ENCODE measurements at regions not wholly inside any gene's neighbourhood (a gene's known extent, or its start where the extent isn't known, plus 50 kb on each side); places are given as distances from the start of the nearest gene placed in this dataset.

GRCh38 chr2:150274108-150274507 is 213.4 kb downstream of the RND3 start:
- Mint-ChIP-seq H3K9me3 (peaks cover 8 to 36% (median 13%) of the 10 kb centered on the region in 11 donors), H3K27me3 (peaks cover 0 to 5% (median 0%) of the 10 kb centered on the region in 5 donors), H3K4me1 (no peaks in the 10 kb centered on the region), H3K4me3 (no peak overlapping the region), H3K36me3 (peaks cover 0 to 7% (median 0%) of the 10 kb centered on the region in 5 donors), H3K27ac (no peak overlapping the region)
- no peaks in the 10 kb centered on the region for H3K4me1 ChIP-seq (ENCODE audit: control insufficient read depth in 2 of 2, insufficient read depth in 2 of 2, low read length in 2 of 2)
- H3K27me3 ChIP-seq (ENCODE audit: control insufficient read depth in 2 of 2, insufficient read depth in 2 of 2, low read length in 2 of 2), result no peaks in the 10 kb centered on the region
- ChIA-PET POLR2A (no interaction called here), CTCF (no interaction called here)
- no peaks in the 10 kb centered on the region for H3K36me3 ChIP-seq (ENCODE audit: control insufficient read depth in 2 of 3, insufficient read depth in 3 of 3, low read length in 3 of 3)
- DNase-seq, result no peak
- H3K9me3 ChIP-seq (ENCODE audit: control insufficient read depth in 2 of 3, low read length in 3 of 3), result peaks cover 0 to 11% (median 0%) of the 10 kb centered on the region in 3 experiments
- no peak overlapping the region for H3K4me3 ChIP-seq (ENCODE audit: low read length)
- ATAC-seq, result no peak
- intact Hi-C loops (cut with micrococcal nuclease), result no loop called here
- H3K27ac ChIP-seq (ENCODE audit: low read depth, low read length), result no peak overlapping the region

GRCh38 chr2:150271952-150272802 is 215.3 kb downstream of the RND3 start:
- no peak for ATAC-seq
- Mint-ChIP-seq H3K4me3 (no peak overlapping the region), H3K36me3 (peaks cover 0 to 2% (median 0%) of the 10 kb centered on the region in 5 donors), H3K27me3 (peaks cover 0 to 1% (median 0%) of the 10 kb centered on the region in 5 donors), H3K4me1 (no peaks in the 10 kb centered on the region), H3K9me3 (peaks cover 4 to 24% (median 9%) of the 10 kb centered on the region in 11 donors), H3K27ac (no peak overlapping the region)
- Histone ChIP-seq H3K27me3 (ENCODE audit: control insufficient read depth in 2 of 2, insufficient read depth in 2 of 2, low read length in 2 of 2) (no peaks in the 10 kb centered on the region), H3K36me3 (ENCODE audit: control insufficient read depth in 2 of 3, insufficient read depth in 3 of 3, low read length in 3 of 3) (no peaks in the 10 kb centered on the region), H3K9me3 (ENCODE audit: control insufficient read depth in 2 of 3, low read length in 3 of 3) (peaks cover 0 to 11% (median 0%) of the 10 kb centered on the region in 3 experiments), H3K27ac (ENCODE audit: low read depth, low read length) (no peak overlapping the region), H3K4me3 (ENCODE audit: low read length) (no peak overlapping the region), H3K4me1 (ENCODE audit: control insufficient read depth in 2 of 2, insufficient read depth in 2 of 2, low read length in 2 of 2) (no peaks in the 10 kb centered on the region)
- CTCF ChIA-PET, result no interaction called here
- POLR2A ChIA-PET, result no interaction called here
- DNase-seq, result no peak
- intact Hi-C loops (cut with micrococcal nuclease), result no loop called here

DNA sequence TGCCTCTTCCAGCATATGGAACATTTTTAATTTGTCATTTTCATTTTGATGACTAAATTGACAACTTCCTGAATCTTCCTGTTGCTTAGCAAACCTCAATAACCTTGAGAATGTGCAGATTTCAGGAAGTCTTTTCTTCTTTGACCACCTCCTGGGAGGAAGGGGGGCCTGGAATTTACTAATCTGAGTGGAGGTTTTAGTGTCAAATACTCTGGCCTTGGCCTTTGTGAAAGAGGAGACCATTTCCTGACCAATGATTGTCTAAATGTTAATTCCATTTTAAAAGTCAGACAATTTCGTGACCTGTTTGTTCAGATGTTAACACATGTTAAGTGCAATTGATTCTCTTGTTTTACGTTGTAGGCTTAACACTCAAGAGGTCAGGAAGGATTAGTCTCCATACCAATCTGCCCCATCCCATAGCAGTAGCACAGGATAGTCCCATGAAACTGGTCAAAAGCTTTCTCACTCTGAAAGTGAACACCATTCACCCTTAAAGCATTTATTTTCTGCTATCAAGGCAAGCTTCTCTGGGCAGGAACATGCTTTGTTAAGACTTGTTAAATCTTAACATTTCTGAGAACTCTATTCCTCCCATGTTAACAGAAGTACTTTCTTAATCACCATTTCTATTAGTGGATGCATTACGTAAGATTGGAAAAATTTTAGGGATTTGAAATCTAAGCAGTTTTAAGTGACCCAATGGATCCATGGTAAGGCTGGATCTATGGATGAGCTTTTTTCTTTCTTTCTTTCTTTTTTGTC is 219.6 kb downstream of the RND3 start:
- Mint-ChIP-seq H3K27me3 (no peaks in the 10 kb centered on the region), H3K27ac (no peak overlapping the region), H3K4me1 (no peaks in the 10 kb centered on the region), H3K9me3 (peaks cover 0 to 3% (median 0%) of the 10 kb centered on the region in 11 donors), H3K4me3 (no peak overlapping the region), H3K36me3 (no peaks in the 10 kb centered on the region)
- Histone ChIP-seq H3K36me3 (ENCODE audit: control insufficient read depth in 2 of 3, insufficient read depth in 3 of 3, low read length in 3 of 3) (no peaks in the 10 kb centered on the region), H3K4me3 (ENCODE audit: low read length) (no peak overlapping the region), H3K9me3 (ENCODE audit: control insufficient read depth in 2 of 3, low read length in 3 of 3) (no peaks in the 10 kb centered on the region), H3K4me1 (ENCODE audit: control insufficient read depth in 2 of 2, insufficient read depth in 2 of 2, low read length in 2 of 2) (no peaks in the 10 kb centered on the region), H3K27me3 (ENCODE audit: control insufficient read depth in 2 of 2, insufficient read depth in 2 of 2, low read length in 2 of 2) (no peaks in the 10 kb centered on the region), H3K27ac (ENCODE audit: low read depth, low read length) (no peak overlapping the region)
- intact Hi-C loops (cut with micrococcal nuclease), result no loop called here
- DNase-seq (no peak), ATAC-seq (no peak)
- POLR2A ChIA-PET, result no interaction called here
- CTCF ChIA-PET, result no interaction called here

- H3K4me3 Mint-ChIP-seq, result no peak overlapping the region
- no peaks in the 10 kb centered on the region for H3K27me3 Mint-ChIP-seq
- Histone ChIP-seq H3K27me3 (ENCODE audit: control insufficient read depth in 2 of 2, insufficient read depth in 2 of 2, low read length in 2 of 2) (no peaks in the 10 kb centered on the region), H3K27ac (ENCODE audit: low read depth, low read length) (no peak overlapping the region), H3K36me3 (ENCODE audit: control insufficient read depth in 2 of 3, insufficient read depth in 3 of 3, low read length in 3 of 3) (no peaks in the 10 kb centered on the region), H3K9me3 (ENCODE audit: control insufficient read depth in 2 of 3, low read length in 3 of 3) (no peaks in the 10 kb centered on the region), H3K4me1 (ENCODE audit: control insufficient read depth in 2 of 2, insufficient read depth in 2 of 2, low read length in 2 of 2) (no peaks in the 10 kb centered on the region), H3K4me3 (ENCODE audit: low read length) (no peak overlapping the region)
- H3K4me1 Mint-ChIP-seq, result no peaks in the 10 kb centered on the region
- ChIA-PET CTCF (no interaction called here), POLR2A (no interaction called here)
- intact Hi-C loops (cut with micrococcal nuclease), result no loop called here
- H3K27ac Mint-ChIP-seq, result no peak overlapping the region
- ATAC-seq (no peak), DNase-seq (no peak)
- H3K9me3 Mint-ChIP-seq, result peaks cover 0 to 6% (median 0%) of the 10 kb centered on the region in 11 donors
- H3K36me3 Mint-ChIP-seq, result no peaks in the 10 kb centered on the region
Observed at GRCh38 chr2:150266931-150267330, 220.5 kb downstream of the RND3 start.

GRCh38 chr2:150264442-150264841 is 223.0 kb downstream of the RND3 start:
- H3K9me3 ChIP-seq (ENCODE audit: control insufficient read depth in 2 of 3, low read length in 3 of 3), result no peaks in the 10 kb centered on the region
- no peaks in the 10 kb centered on the region for H3K27me3 ChIP-seq (ENCODE audit: control insufficient read depth in 2 of 2, insufficient read depth in 2 of 2, low read length in 2 of 2)
- Mint-ChIP-seq H3K27me3 (no peaks in the 10 kb centered on the region), H3K4me1 (no peaks in the 10 kb centered on the region), H3K9me3 (peaks cover 0 to 13% (median 3%) of the 10 kb centered on the region in 11 donors), H3K27ac (no peak overlapping the region), H3K36me3 (no peaks in the 10 kb centered on the region), H3K4me3 (no peak overlapping the region)
- no peak overlapping the region for H3K4me3 ChIP-seq (ENCODE audit: low read length)
- no peaks in the 10 kb centered on the region for H3K4me1 ChIP-seq (ENCODE audit: control insufficient read depth in 2 of 2, insufficient read depth in 2 of 2, low read length in 2 of 2)
- intact Hi-C loops (cut with micrococcal nuclease), result no loop called here
- CTCF ChIA-PET, result no interaction called here
- POLR2A ChIA-PET, result no interaction called here
- H3K36me3 ChIP-seq (ENCODE audit: control insufficient read depth in 2 of 3, insufficient read depth in 3 of 3, low read length in 3 of 3), result no peaks in the 10 kb centered on the region
- H3K27ac ChIP-seq (ENCODE audit: low read depth, low read length), result no peak overlapping the region
- no peak for DNase-seq
- no peak for ATAC-seq

DNA sequence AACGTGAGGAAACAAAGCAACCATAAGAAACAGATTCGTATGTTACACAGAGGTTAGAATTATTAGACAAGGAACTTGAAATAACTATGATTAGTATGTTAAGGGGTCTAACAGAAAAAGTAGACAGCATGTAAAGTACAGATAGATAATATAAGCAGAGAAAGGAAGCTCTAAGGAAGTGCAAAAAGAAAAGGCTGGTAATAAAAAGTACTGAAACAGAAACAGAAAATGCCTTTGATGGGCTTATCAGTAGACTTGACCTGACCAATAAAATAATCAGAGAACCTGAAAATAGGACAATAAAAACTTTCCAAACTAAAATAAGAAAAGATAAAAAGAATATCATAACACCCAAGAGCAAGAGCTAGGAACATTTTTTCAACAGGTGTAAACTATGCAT is 225.8 kb downstream of the RND3 start:
- H3K36me3 Mint-ChIP-seq, result no peaks in the 10 kb centered on the region
- intact Hi-C loops (cut with micrococcal nuclease), result no loop called here

More for the DNA sequence above, 225.8 kb downstream of the RND3 start:
- DNase-seq, result no peak
- no peak overlapping the region for H3K4me3 Mint-ChIP-seq
- ATAC-seq, result no peak
- Histone ChIP-seq H3K36me3 (ENCODE audit: control insufficient read depth in 2 of 3, insufficient read depth in 3 of 3, low read length in 3 of 3) (no peaks in the 10 kb centered on the region), H3K4me3 (ENCODE audit: low read length) (no peak overlapping the region), H3K27me3 (ENCODE audit: control insufficient read depth in 2 of 2, insufficient read depth in 2 of 2, low read length in 2 of 2) (no peaks in the 10 kb centered on the region), H3K9me3 (ENCODE audit: control insufficient read depth in 2 of 3, low read length in 3 of 3) (no peaks in the 10 kb centered on the region), H3K4me1 (ENCODE audit: control insufficient read depth in 2 of 2, insufficient read depth in 2 of 2, low read length in 2 of 2) (no peaks in the 10 kb centered on the region), H3K27ac (ENCODE audit: low read depth, low read length) (no peak overlapping the region)
- peaks cover 0 to 20% (median 3%) of the 10 kb centered on the region in 11 donors for H3K9me3 Mint-ChIP-seq
- H3K27me3 Mint-ChIP-seq, result peaks cover 0 to 5% (median 0%) of the 10 kb centered on the region in 5 donors
- H3K27ac Mint-ChIP-seq, result no peak overlapping the region
- ChIA-PET POLR2A (no interaction called here), CTCF (no interaction called here)
- no peaks in the 10 kb centered on the region for H3K4me1 Mint-ChIP-seq

Measured in naive thymus-derived CD4-positive, alpha-beta T cell (primary cell).